Mesodermal cell (in vitro differentiated cells): ENCODE measurements at regions not wholly inside any gene's neighbourhood (a gene's known extent, or its start where the extent isn't known, plus 50 kb on each side); places are given as distances from the start of the nearest gene placed in this dataset.

Experiments used
- H3K27ac ChIP-seq: 2 replicates; pipeline ENCODE4 v1.7.0; 2013; ENCODE audit warnings: mild to moderate bottlenecking, low read depth, low read length, moderate library complexity; ENCODE audit not compliant: severe bottlenecking
- H3K36me3 ChIP-seq: 2 replicates; pipeline ENCODE4 v1.7.1; 2013; ENCODE audit warnings: mild to moderate bottlenecking, low read length, moderate library complexity; ENCODE audit not compliant: control insufficient read depth, insufficient read depth
- H3K4me1 ChIP-seq: one replicate; pipeline ENCODE4 v1.7.1; 2013; ENCODE audit warnings: mild to moderate bottlenecking, low read length; ENCODE audit not compliant: insufficient read depth, control insufficient read depth, poor library complexity, severe bottlenecking
- H3K4me3 ChIP-seq: 2 replicates; pipeline ENCODE4 v1.7.0; 2013; ENCODE audit warnings: low read length, control low read depth, mild to moderate bottlenecking; ENCODE audit not compliant: insufficient read depth, poor library complexity, severe bottlenecking; ENCODE audit errors: extremely low read depth
- H3K9me3 ChIP-seq: 2 replicates; pipeline ENCODE4 v1.7.1; 2013; ENCODE audit warnings: mild to moderate bottlenecking, low read length, moderate library complexity; ENCODE audit not compliant: control insufficient read depth
- WGBS, 2 experiments: methylation state at CpG; one replicate each; pipeline ENCODE4 v1.1.5; 2013; ENCODE audit warnings: missing lambda C conversion rate in 2 of 2; ENCODE audit not compliant: insufficient coverage in 2 of 2; 5-methylcytosine and 5-hydroxymethylcytosine counted together

GRCh38 chr12:98057701-98058100 is 457.7 kb upstream of the TMPO start:
- no peak overlapping the region for H3K27ac ChIP-seq
- WGBS, 2 experiments = 86 to 100% methylated on average over 1 of the region's 1 CpG
- no peaks in the 10 kb centered on the region for H3K9me3 ChIP-seq
- no peak overlapping the region for H3K4me3 ChIP-seq
- H3K36me3 ChIP-seq = no peaks in the 10 kb centered on the region
- no peaks in the 10 kb centered on the region for H3K4me1 ChIP-seq

- Histone ChIP-seq H3K4me1 (no peaks in the 10 kb centered on the region), H3K9me3 (no peaks in the 10 kb centered on the region), H3K27ac (no peak overlapping the region), H3K36me3 (no peaks in the 10 kb centered on the region), H3K4me3 (no peak overlapping the region)
- WGBS, 2 experiments = 80% methylated on average over 1 to 2 of the region's 4 CpGs
Measured at GRCh38 chr12:98058213-98058612, 457.2 kb upstream of the TMPO start.

DNA sequence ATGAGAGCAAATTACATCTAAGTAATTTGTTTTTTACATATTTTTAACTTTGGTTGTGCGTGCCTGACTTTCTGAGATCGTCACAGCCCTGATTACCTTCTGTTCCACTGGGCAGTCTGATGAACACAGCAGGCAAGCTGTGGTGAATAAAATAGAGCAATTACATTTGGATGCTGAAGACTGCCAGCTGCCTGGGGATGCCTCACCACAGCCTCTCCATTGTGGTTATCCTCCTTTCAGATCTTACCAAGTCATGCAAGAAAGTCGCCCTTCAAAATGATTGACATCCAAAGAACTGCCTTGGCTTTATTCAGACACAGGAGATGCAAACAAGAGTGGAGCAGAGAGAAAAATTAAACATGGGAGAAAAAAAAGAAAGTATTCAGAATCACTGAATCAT is 456.6 kb upstream of the TMPO start:
- H3K4me1 ChIP-seq = no peaks in the 10 kb centered on the region
- H3K27ac ChIP-seq = no peak overlapping the region
- H3K4me3 ChIP-seq = no peak overlapping the region
- no peaks in the 10 kb centered on the region for H3K36me3 ChIP-seq
- no peaks in the 10 kb centered on the region for H3K9me3 ChIP-seq
- 60% methylated on average over 1 of the region's 3 CpGs; no CpG with 5 or more reads in 1 of the 2 experiments for WGBS, 2 experiments

GRCh38 chr12:98059659-98060343 is 455.6 kb upstream of the TMPO start:
- H3K9me3 ChIP-seq = no peaks in the 10 kb centered on the region
- no peak overlapping the region for H3K27ac ChIP-seq
- WGBS, 2 experiments = 0 to 50% methylated on average over 1 to 2 of the region's 2 CpGs
- no peak overlapping the region for H3K4me3 ChIP-seq
- no peaks in the 10 kb centered on the region for H3K36me3 ChIP-seq
- no peaks in the 10 kb centered on the region for H3K4me1 ChIP-seq

GRCh38 chr12:98060411-98060810 is 455.0 kb upstream of the TMPO start:
- H3K4me3 ChIP-seq = no peak overlapping the region
- WGBS, 2 experiments = no CpG with 5 or more reads among the region's 1 CpG
- H3K36me3 ChIP-seq = no peaks in the 10 kb centered on the region
- H3K4me1 ChIP-seq = no peaks in the 10 kb centered on the region
- no peaks in the 10 kb centered on the region for H3K9me3 ChIP-seq
- H3K27ac ChIP-seq = no peak overlapping the region

DNA sequence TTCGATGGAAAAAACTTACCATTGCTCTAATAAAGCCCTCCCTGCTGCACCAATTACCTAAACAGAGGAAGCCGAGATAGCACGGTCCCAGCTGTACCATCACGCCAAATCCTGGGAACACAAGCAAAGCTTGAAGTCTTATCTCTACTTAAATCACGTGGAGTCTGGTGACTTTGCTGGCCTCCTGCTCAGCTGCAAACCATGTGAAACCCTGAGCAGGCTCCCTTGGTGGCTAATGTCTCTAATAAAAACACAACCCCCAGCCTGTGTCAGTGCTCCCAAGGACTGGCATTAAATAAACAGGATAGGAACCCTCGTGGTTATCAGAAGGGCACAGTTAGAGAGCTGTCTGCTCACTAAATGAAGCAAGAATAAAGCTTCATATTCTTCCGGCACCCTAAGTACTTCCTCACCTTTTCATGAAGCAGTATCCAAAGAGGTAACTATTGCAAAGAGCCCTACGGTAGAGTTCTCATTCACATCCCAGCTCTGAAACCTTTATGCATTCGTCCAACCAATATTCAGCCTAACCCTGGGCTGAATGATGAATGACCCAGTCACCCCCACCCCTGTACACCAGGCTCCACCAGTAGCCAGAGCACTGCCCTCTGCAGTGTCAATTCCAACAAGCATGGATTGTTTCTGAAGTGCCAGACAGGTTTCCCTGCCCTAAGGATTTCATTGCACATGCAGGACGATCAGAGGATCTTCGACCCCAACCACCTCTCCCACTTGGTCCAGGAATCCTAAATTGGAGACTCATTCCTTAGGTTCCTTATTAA is 452.7 kb upstream of the TMPO start:
- Histone ChIP-seq H3K4me3 (no peak overlapping the region), H3K27ac (no peak overlapping the region), H3K4me1 (no peaks in the 10 kb centered on the region), H3K36me3 (no peaks in the 10 kb centered on the region), H3K9me3 (no peaks in the 10 kb centered on the region)
- WGBS, 2 experiments = 89 to 90% methylated on average over 9 of the region's 11 CpGs

- Histone ChIP-seq H3K36me3 (no peaks in the 10 kb centered on the region), H3K27ac (no peak overlapping the region), H3K4me1 (no peaks in the 10 kb centered on the region), H3K4me3 (no peak overlapping the region), H3K9me3 (no peaks in the 10 kb centered on the region)
- 100% methylated on average over 1 of the region's 2 CpGs for WGBS, 2 experiments
Measured at GRCh38 chr12:98064501-98064900, 450.9 kb upstream of the TMPO start.

GRCh38 chr12:98067795-98068194 is 447.6 kb upstream of the TMPO start:
- no peak overlapping the region for H3K27ac ChIP-seq

DNA sequence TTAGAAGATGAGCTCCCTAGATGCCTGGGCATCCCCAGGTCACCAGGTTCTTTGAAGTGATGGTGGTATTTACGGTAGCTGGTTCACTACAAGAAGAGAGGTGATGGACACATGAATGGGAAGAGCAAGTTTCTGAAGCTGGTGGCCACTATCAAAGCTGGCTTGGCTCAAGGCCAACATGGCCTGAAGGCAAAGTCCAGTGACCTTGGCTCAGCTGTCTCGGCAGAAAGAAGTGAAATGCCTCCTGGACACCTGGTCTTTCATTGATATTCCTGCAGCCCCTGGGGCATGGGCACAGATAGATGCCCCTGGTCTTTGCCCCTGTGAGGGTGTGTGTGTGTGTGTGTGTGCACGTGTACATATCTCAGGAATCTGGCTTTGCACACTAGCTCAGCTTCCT is 441.8 kb upstream of the TMPO start:
- Histone ChIP-seq H3K27ac (no peak overlapping the region), H3K9me3 (no peaks in the 10 kb centered on the region), H3K4me3 (no peak overlapping the region), H3K4me1 (no peaks in the 10 kb centered on the region), H3K36me3 (no peaks in the 10 kb centered on the region)
- WGBS, 2 experiments = 100% methylated on average over 2 of the region's 3 CpGs

More at GRCh38 chr12:98067795-98068194, 447.6 kb upstream of the TMPO start:
- WGBS, 2 experiments = 100% methylated on average over 1 to 6 of the region's 7 CpGs
- Histone ChIP-seq H3K36me3 (no peaks in the 10 kb centered on the region), H3K4me3 (no peak overlapping the region), H3K9me3 (no peaks in the 10 kb centered on the region), H3K4me1 (no peaks in the 10 kb centered on the region)

DNA sequence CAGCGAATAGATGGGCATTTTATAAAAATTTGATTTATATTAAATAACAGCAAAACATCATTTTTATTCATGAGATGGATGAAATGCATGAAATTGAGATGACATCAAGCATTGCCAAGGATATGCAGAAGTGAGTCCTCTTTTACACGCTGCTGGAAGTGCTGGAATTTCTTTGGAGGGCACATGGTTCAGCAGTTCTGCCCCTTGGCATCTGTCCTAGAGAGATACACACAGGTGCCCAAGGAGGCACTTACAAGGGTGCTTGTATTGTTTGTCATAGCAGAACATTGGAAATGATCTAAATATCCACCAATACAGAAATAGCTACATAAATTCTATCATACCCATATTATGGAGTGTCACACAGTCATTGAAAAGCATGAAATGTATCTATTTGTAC is 441.1 kb upstream of the TMPO start:
- Histone ChIP-seq H3K9me3 (no peaks in the 10 kb centered on the region), H3K36me3 (no peaks in the 10 kb centered on the region), H3K4me1 (no peaks in the 10 kb centered on the region), H3K27ac (no peak overlapping the region), H3K4me3 (no peak overlapping the region)
- 100% methylated on average over 1 of the region's 2 CpGs for WGBS, 2 experiments

GRCh38 chr12:98084391-98084790 is 431.0 kb upstream of the TMPO start:
- 96 to 100% methylated on average over 5 of the region's 5 CpGs for WGBS, 2 experiments
- Histone ChIP-seq H3K4me3 (no peak overlapping the region), H3K27ac (no peak overlapping the region)

More at GRCh38 chr12:98084391-98084790, 431.0 kb upstream of the TMPO start:
- H3K9me3 ChIP-seq = no peaks in the 10 kb centered on the region
- H3K4me1 ChIP-seq = peaks cover 4% of the 10 kb centered on the region
- H3K36me3 ChIP-seq = no peaks in the 10 kb centered on the region
